Ectodermal cell (in vitro differentiated cells): ENCODE measurements at regions not wholly inside any gene's neighbourhood (a gene's known extent, or its start where the extent isn't known, plus 50 kb on each side); places are given as distances from the start of the nearest gene placed in this dataset.

Experiments
- H3K27ac ChIP-seq: 2 replicates; pipeline ENCODE4 v1.7.0; 2013; ENCODE audit warnings: mild to moderate bottlenecking, low read depth, low read length; ENCODE audit not compliant: insufficient read depth, poor library complexity, severe bottlenecking
- H3K27me3 ChIP-seq: 2 replicates; pipeline ENCODE4 v1.7.0; 2013; ENCODE audit warnings: mild to moderate bottlenecking, low read length; ENCODE audit not compliant: insufficient read depth, control insufficient read depth, poor library complexity, severe bottlenecking
- H3K36me3 ChIP-seq: one replicate; pipeline ENCODE4 v1.7.0; 2013; ENCODE audit warnings: low read length; ENCODE audit not compliant: control insufficient read depth, insufficient read depth
- H3K4me1 ChIP-seq: one replicate; pipeline ENCODE4 v1.7.0; 2013; ENCODE audit warnings: low read length; ENCODE audit not compliant: control insufficient read depth, insufficient read depth
- H3K4me3 ChIP-seq: 2 replicates; pipeline ENCODE4 v1.7.0; 2013; ENCODE audit warnings: low read depth, low read length, control low read depth; ENCODE audit not compliant: insufficient read depth
- H3K9me3 ChIP-seq: 2 replicates; pipeline ENCODE4 v1.7.0; 2013; ENCODE audit warnings: mild to moderate bottlenecking, low read length, moderate library complexity; ENCODE audit not compliant: control insufficient read depth
- WGBS, 2 experiments: methylation state at CpG; one replicate each; pipeline ENCODE4 v1.1.7; 2013; ENCODE audit warnings: missing lambda C conversion rate in 2 of 2; 5-methylcytosine and 5-hydroxymethylcytosine counted together

DNA sequence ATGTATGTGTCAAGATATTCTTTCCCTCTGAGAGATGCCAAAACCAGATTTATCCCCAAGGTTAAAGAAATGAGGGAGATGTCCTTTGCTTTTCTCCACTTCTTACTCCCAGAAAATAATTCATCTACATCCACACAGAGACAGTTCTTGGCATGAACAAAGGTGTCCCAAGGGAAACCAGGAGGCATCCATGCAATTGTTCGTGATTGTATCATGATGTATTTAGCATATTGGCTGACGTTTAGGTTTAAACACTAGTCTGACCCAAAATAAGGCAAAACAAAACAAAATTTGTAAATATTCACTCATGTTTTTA is 223.9 kb downstream of the C7orf25 start:
- Histone ChIP-seq H3K36me3 (no peaks in the 10 kb centered on the region), H3K27me3 (no peaks in the 10 kb centered on the region), H3K4me3 (no peak overlapping the region), H3K27ac (no peak overlapping the region), H3K9me3 (no peaks in the 10 kb centered on the region), H3K4me1 (peaks cover 32% of the 10 kb centered on the region)
- WGBS, 2 experiments = 100% methylated on average over 1 to 2 of the region's 2 CpGs

DNA sequence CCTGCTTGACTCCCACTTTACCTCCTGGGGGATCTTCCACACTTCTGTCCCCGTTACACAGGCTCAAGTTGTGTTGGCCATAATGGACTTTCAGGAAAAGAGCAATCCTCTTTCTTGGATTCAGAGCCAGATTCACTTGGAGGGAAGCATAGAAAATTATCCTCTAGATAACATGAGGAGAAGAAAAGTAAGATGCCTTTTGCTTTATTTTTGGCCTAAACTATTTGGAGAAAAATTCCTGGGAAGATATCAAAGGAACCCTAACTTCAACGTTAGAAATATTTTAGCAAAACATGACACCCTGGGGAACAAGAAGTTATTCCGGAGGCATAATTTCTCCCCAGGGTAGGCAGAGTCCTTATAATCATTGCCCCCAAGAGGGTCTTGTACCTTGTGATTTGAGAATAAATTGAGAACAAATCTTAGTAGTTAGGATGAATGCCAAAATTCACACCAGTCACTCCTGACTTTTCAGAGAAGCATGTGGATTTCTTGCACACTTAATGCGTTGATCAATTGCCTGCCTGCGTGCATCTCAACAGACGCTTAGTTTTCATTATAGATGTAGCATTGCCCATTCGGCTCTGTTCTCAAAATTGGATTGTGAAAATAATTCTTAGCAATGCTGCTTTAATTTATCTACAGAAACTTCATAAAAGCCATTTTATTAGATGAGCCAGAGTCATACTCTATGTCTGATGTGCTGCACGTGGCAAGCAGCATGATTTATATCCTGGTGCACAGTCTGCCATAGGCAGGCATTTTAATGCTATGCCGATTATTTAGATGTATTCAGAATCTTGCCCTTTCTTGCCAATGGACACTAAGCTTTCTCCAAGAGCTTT is 224.4 kb downstream of the C7orf25 start:
- 77 to 84% methylated on average over 9 of the region's 9 CpGs for WGBS, 2 experiments
- peak overlapping the region; percentile 85 for H3K27ac ChIP-seq
- H3K27me3 ChIP-seq = no peaks in the 10 kb centered on the region
- H3K9me3 ChIP-seq = no peaks in the 10 kb centered on the region
- peaks cover 33% of the 10 kb centered on the region for H3K4me1 ChIP-seq
- H3K4me3 ChIP-seq = no peak overlapping the region
- no peaks in the 10 kb centered on the region for H3K36me3 ChIP-seq

DNA sequence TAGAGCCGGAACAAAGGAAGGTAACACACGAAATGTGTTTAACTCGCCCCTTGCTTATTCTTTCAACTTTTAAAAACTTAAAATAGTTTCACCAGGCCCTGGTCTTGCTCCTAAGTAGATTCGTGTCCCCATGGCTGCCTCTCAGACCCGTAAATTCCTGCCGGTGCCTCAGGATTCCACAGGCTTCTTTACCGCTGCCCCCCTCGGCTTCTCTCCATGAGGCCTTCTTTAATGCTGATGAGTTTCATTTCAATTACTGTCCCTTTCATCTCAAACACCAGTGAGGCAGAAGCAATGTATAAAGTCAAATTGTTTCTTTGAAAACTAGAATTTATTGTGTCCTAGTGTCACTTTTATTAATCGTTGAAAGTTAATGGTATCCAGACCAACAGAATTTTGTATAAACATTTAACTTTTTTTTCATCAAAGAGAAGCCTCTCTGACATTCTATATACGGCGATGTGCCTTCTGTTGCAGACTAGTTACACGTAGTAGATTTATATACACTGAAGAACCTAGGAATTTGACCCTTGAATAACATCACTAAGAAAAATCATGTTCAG is 225.2 kb downstream of the C7orf25 start:
- Histone ChIP-seq H3K4me3 (no peak overlapping the region), H3K27ac (peak overlapping the region; percentile 85), H3K27me3 (no peaks in the 10 kb centered on the region), H3K4me1 (peaks cover 33% of the 10 kb centered on the region), H3K9me3 (no peaks in the 10 kb centered on the region), H3K36me3 (no peaks in the 10 kb centered on the region)
- 8 to 13% methylated on average over 11 of the region's 12 CpGs for WGBS, 2 experiments

DNA sequence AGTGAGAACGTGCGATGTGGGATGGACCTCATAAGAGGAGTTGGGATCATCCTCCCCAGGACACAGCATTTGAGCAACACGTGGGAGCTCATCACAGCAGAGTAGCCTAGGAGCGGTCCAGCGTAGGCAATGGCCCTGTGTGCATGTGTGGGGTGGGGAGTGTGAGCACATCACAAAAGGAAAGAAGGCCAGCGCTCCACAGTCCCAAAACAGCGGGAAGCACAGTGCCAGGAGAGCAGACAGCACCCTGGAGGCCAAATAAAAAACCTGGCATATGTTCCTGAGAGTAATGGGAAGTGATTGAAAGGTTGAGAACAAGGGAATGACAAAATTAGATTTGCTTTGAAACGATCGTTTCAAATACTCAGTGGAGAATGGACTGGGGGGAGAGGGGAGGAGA is 226.0 kb downstream of the C7orf25 start:
- Histone ChIP-seq H3K27ac (peak overlapping the region; percentile 85), H3K36me3 (no peaks in the 10 kb centered on the region), H3K27me3 (no peaks in the 10 kb centered on the region), H3K9me3 (no peaks in the 10 kb centered on the region), H3K4me3 (no peak overlapping the region), H3K4me1 (peaks cover 33% of the 10 kb centered on the region)
- 29 to 31% methylated on average over 9 of the region's 9 CpGs for WGBS, 2 experiments

DNA sequence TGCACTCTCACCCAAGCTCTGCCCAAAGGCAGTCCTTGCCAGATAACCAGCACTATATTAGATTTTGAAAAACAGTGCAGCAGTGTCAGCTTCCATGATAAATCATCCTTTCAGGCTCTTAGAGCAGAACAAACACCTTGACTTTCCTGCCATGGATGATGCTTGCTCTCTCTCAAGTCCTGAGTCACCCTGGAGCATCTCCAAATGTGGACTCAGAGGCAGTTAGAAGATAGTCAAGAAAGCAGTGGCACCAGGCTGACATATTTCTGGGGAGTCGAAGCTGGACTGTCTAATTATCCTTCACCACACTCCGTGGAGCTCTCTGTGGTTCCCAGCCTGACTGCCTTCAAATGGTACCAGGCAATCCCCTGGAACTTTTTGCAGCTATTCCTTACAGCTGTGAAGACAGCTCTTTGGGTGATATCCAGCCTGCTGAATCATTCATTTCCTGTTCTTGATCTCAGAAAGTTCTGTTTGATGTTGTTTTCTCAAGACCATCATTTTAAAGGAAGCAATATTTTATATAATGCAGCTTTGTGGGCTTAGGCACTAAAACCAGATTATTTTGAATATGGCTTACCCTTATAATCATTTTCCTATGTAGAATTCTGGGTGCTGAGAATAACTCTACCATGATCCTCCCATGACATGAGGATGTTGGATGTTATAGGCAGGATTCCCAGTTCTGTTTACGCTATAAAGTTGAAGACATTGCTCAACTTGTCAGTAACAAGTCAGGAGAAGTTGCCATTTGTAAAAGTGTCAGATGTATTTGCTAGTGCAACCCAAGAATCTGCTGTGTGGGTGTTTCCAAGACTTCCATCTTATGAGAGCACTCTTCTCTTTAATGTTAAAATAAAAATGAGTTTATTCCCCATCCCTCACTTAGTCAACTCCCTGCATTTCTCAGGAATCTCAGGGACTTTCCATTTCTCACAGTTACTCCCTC is 233.8 kb downstream of the C7orf25 start:
- Histone ChIP-seq H3K27ac (no peak overlapping the region), H3K27me3 (no peaks in the 10 kb centered on the region), H3K4me1 (peaks cover 2% of the 10 kb centered on the region), H3K4me3 (no peak overlapping the region), H3K9me3 (no peaks in the 10 kb centered on the region), H3K36me3 (no peaks in the 10 kb centered on the region)
- 94 to 96% methylated on average over 3 of the region's 3 CpGs for WGBS, 2 experiments

DNA sequence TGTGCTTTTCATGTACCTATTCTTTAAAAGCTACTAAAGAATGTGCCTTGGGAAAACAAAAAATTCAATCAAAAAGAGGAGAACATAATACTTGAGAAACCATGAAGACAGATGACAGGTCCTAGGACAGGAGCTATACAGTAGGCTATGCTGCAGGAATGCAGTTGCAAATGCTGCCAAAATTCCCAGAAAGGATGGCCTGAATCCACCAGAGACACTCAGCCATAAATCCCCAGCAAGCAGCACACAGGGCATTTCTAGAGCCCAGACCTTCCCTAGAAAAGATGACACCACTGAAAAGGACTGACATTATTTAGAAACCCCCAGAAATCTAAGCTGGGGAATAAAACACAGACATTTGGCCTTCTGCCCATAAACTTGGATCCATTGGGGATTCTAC is 237.3 kb downstream of the C7orf25 start:
- Histone ChIP-seq H3K4me3 (no peak overlapping the region), H3K27me3 (no peaks in the 10 kb centered on the region), H3K9me3 (no peaks in the 10 kb centered on the region), H3K27ac (no peak overlapping the region), H3K4me1 (peaks cover 3% of the 10 kb centered on the region), H3K36me3 (no peaks in the 10 kb centered on the region)

DNA sequence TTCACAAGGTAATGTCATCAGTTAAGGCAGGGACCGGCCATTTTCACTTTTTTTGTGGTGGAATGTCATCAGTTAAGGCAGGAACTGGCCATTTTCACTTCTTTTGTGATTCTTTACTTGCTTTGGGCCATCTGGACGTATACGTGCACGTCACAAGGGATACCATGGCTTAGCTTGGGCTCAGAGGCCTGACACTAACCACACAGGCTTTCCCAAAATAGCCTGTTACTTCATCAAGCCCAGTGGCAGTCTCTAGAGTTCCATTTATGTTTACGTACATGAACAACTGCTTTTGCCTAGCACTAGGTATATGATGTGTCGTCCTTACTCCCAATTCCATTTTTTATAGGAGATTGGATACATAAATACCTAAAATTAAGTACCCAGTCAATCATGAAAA is 237.9 kb downstream of the C7orf25 start:
- H3K27me3 ChIP-seq = no peaks in the 10 kb centered on the region
- no peak overlapping the region for H3K4me3 ChIP-seq
- peaks cover 3% of the 10 kb centered on the region for H3K4me1 ChIP-seq
- no peak overlapping the region for H3K27ac ChIP-seq
- 91 to 98% methylated on average over 6 of the region's 6 CpGs for WGBS, 2 experiments
- H3K9me3 ChIP-seq = no peaks in the 10 kb centered on the region
- no peaks in the 10 kb centered on the region for H3K36me3 ChIP-seq

DNA sequence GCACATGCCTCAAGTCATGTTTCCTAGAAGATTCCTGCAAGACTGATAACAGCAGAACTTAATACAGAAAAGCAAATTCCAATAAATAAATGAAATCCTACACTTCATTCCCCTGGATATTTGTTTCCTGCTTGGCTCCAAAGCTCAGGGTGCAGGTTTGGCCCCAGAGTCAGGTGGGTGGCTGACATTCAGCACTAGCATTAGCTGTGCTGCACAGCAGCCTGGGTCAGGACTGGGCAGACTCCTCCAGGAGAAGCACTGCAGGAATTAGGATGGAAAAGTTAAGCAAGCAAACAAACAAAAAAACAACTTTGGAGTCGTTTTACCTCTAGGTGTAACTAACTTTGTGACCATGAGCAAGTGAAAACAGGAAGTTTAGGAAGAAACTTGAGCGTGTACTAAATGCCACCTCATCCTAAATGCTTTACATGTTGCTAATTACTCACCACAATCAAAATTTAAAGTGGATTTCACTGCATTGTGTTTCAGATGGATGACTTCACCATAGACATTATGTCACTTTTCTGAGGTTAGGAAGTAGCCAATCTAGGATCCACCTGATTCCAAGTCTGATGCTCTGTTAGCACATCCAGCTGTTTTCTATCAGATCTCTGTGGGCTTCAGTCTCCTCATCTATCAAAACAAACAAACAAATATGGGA is 239.4 kb downstream of the C7orf25 start:
- no peaks in the 10 kb centered on the region for H3K36me3 ChIP-seq
- H3K9me3 ChIP-seq = no peaks in the 10 kb centered on the region
- no peak overlapping the region for H3K4me3 ChIP-seq
- H3K27ac ChIP-seq = no peak overlapping the region
- H3K4me1 ChIP-seq = peaks cover 3% of the 10 kb centered on the region
- 79 to 86% methylated on average over 2 of the region's 2 CpGs for WGBS, 2 experiments
- H3K27me3 ChIP-seq = no peaks in the 10 kb centered on the region

DNA sequence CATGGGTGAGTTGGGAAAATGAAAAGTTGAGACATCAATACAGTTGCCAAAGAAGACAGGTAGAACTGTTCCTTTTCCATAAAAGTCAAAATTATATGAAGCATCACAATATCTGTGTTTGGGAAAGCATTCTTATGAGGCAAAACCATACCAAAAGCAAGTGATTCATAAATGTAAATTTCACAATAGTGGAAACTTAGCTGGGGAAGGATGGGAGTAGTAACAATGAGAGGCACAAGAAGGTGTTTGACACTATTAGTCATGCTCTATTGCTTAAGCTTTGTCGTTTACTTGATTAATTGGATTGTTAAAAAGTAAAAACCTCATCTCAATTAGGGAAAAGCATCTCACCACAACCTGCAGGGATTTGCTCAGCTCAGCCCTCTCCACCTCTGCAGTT is 240.2 kb downstream of the C7orf25 start:
- Histone ChIP-seq H3K27me3 (no peaks in the 10 kb centered on the region), H3K27ac (no peak overlapping the region), H3K9me3 (peaks cover 2% of the 10 kb centered on the region), H3K4me1 (peaks cover 3% of the 10 kb centered on the region), H3K4me3 (no peak overlapping the region), H3K36me3 (no peaks in the 10 kb centered on the region)
- WGBS, 2 experiments = 86% methylated on average over 1 of the region's 1 CpG; no CpG with 5 or more reads in 1 of the 2 experiments

DNA sequence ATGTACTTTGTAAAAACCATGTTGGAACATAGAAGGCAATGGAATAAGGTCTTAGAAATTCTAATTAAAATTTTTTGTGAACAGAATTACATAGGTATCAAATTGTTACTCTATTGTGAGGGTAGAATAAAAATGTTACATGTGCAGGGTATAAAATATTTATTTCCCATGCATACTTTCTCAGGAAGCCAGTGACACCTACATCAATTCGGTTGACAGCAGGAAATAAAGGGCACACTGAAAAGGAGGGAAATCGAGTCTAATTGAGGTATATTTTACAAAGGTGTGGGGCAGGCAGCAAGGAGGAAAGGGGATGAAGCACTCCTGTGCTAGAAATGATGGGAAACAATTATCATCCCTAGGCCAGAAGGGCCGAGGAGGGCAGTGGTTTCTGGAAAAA is 244.9 kb downstream of the C7orf25 start:
- peaks cover 2% of the 10 kb centered on the region for H3K9me3 ChIP-seq
- no peak overlapping the region for H3K4me3 ChIP-seq
- no peaks in the 10 kb centered on the region for H3K27me3 ChIP-seq
- 61 to 62% methylated on average over 3 of the region's 3 CpGs for WGBS, 2 experiments
- no peaks in the 10 kb centered on the region for H3K36me3 ChIP-seq
- no peak overlapping the region for H3K27ac ChIP-seq
- no peaks in the 10 kb centered on the region for H3K4me1 ChIP-seq
